ENCODE measurements at regions not wholly inside any gene's neighbourhood (a gene's known extent, or its start where the extent isn't known, plus 50 kb on each side); places are given as distances from the start of the nearest gene placed in this dataset.

DNA sequence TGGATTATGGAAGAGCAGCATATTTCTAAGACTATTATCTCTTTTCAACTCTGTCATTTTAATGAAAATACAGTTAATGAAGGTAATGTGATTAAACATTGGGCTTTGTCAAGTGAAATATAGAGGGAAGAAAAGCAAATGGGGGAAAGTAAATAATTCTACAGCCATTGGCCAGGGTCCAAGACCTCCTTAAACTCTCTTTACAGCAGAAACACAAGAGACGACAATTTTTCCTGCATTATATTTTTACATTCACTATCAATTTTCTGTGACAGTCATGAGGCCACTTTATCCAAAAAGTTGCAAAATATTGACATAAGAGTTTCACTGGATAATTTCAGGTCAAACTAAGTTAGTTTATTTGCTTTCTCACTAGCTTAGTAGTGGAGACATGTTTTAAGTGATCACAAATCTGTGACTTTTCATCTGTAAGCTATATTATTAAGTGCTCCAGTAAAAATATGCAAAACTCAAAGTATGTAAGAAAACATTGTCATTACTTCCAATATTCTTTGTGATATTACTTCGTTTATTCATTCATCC is 385.9 kb upstream of the DPH6 start:
- no peak overlapping the region for H3K4me3 ChIP-seq (ENCODE audit: low read depth, low read length)
- peaks cover 1% of the 10 kb centered on the region for H3K27me3 ChIP-seq (ENCODE audit: control insufficient read depth, insufficient read depth, low read length)
- DNase-seq (ENCODE audit: low read depth): no peak
- FAIRE-seq: no peak
- TF ChIP-seq, protein P1, sequence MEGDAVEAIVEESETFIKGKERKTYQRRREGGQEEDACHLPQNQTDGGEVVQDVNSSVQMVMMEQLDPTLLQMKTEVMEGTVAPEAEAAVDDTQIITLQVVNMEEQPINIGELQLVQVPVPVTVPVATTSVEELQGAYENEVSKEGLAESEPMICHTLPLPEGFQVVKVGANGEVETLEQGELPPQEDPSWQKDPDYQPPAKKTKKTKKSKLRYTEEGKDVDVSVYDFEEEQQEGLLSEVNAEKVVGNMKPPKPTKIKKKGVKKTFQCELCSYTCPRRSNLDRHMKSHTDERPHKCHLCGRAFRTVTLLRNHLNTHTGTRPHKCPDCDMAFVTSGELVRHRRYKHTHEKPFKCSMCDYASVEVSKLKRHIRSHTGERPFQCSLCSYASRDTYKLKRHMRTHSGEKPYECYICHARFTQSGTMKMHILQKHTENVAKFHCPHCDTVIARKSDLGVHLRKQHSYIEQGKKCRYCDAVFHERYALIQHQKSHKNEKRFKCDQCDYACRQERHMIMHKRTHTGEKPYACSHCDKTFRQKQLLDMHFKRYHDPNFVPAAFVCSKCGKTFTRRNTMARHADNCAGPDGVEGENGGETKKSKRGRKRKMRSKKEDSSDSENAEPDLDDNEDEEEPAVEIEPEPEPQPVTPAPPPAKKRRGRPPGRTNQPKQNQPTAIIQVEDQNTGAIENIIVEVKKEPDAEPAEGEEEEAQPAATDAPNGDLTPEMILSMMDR (IDR thresholded peaks at IDR 0.05; ENCODE audit: insufficient read depth, low read length, severe bottlenecking): no peak
- H3K36me3 ChIP-seq (ENCODE audit: control insufficient read depth, insufficient read depth, low read length): no peaks in the 10 kb centered on the region

DNA sequence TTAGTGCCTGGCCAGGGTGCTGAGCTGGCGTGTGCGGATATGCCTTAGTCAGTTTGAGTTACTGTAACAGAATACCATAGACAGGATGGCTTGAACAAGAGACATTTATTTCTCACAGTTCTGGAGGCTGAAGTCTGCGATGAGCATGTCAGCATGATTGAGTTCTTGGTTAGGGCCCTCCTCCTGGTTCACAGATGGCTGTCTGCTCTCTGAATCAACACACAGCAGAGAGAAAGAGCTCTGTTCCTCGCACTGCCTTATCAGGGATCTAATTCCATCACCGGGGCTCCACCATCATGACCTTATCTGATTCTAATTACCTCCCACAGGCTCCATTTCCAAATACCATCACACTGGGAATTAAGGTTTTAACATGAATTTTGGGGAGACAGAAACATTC is 386.6 kb upstream of the DPH6 start:
- no peaks in the 10 kb centered on the region for H3K36me3 ChIP-seq (ENCODE audit: control insufficient read depth, insufficient read depth, low read length)
- DNase-seq (ENCODE audit: low read depth) (no peak), FAIRE-seq (peak; percentile 43)
- H3K4me3 ChIP-seq (ENCODE audit: low read depth, low read length): no peak overlapping the region
- H3K27me3 ChIP-seq (ENCODE audit: control insufficient read depth, insufficient read depth, low read length): peaks cover 1% of the 10 kb centered on the region
- TF ChIP-seq, protein P1 (IDR thresholded peaks at IDR 0.05; ENCODE audit: insufficient read depth, low read length, severe bottlenecking): no peak

DNA sequence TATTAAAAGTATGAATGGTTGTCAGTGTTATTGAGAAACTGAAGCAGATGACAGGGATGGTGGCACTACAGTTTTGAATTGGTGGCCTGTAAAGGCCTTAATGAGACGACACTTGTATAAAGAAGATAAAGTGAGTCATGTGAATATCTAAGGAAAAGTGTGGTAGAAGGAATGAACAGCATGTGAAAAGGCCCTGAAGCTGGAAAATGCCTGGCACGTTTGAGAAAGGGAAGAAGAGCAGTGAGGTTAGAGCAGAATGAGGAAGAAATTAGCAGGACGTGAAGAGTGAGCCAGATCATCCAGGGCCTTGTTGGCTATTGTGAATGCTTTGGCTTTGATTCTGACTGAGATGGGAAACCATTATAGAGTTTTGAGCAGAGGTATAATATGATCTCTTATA is 387.6 kb upstream of the DPH6 start:
- DNase-seq (ENCODE audit: low read depth): no peak
- TF ChIP-seq, protein P1 (IDR thresholded peaks at IDR 0.05; ENCODE audit: insufficient read depth, low read length, severe bottlenecking): no peak
- H3K4me3 ChIP-seq (ENCODE audit: low read depth, low read length): no peak overlapping the region
- peaks cover 1% of the 10 kb centered on the region for H3K27me3 ChIP-seq (ENCODE audit: control insufficient read depth, insufficient read depth, low read length)
- FAIRE-seq: no peak
- H3K36me3 ChIP-seq (ENCODE audit: control insufficient read depth, insufficient read depth, low read length): no peaks in the 10 kb centered on the region

DNA sequence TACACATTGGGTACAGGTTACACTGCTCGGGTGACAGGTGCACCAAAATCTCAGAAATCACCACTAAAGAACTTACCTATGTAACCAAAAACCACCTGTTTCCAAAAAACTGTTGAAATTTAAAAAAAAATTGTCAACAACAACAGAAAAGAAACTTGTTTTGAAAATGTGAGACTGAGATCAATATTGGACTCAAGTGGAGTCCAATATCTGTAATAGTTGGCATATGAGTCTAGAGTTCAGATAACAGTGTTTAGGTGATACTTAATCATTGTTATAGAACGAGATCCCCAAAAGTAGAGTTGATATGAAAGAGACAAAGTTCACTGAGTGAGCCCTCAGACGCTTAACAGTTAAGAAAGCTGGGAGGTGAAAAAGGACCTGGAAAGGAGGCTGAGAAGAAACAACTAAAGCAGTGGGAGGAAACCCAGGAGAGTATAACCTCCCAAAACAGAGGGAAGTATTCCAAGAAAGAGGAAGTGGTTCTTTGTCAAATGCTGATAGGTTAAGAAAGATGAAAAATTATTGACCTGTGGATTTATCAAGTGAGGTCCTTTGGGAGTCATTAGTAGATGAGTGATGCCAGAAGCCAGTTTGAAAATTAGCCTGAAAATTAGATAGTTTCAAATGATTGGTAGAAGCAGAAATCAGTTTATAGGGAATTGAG is 388.6 kb upstream of the DPH6 start:
- TF ChIP-seq, protein P1 (IDR thresholded peaks at IDR 0.05; ENCODE audit: insufficient read depth, low read length, severe bottlenecking): no peak
- FAIRE-seq (no peak), DNase-seq (ENCODE audit: low read depth) (no peak)
- Histone ChIP-seq H3K27me3 (ENCODE audit: control insufficient read depth, insufficient read depth, low read length) (peaks cover 1% of the 10 kb centered on the region), H3K4me3 (ENCODE audit: low read depth, low read length) (no peak overlapping the region), H3K36me3 (ENCODE audit: control insufficient read depth, insufficient read depth, low read length) (no peaks in the 10 kb centered on the region)

DNA sequence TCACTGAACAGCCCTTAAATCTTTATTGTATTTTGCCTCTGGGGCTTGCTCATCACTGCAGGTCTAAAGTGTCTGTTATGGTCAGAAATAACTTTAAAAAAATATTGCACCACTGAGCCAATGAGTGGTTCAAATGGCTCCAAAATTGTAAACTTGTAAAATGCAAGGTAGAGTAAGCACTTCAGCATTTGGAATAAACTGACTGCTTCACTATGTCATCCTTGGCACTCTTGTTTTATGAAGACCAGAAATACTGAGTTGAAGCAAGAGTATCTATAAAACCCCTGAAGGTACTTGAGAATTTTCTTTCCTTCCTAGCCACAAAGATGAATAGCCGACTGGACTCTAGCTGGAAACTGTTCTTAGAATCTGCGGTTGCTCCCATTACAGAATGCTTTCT is 390.3 kb upstream of the DPH6 start:
- Histone ChIP-seq H3K4me3 (ENCODE audit: low read depth, low read length) (no peak overlapping the region), H3K27me3 (ENCODE audit: control insufficient read depth, insufficient read depth, low read length) (peaks cover 1% of the 10 kb centered on the region), H3K36me3 (ENCODE audit: control insufficient read depth, insufficient read depth, low read length) (no peaks in the 10 kb centered on the region)
- TF ChIP-seq, protein P1 (IDR thresholded peaks at IDR 0.05; ENCODE audit: insufficient read depth, low read length, severe bottlenecking): no peak
- DNase-seq (ENCODE audit: low read depth) (no peak), FAIRE-seq (no peak)

DNA sequence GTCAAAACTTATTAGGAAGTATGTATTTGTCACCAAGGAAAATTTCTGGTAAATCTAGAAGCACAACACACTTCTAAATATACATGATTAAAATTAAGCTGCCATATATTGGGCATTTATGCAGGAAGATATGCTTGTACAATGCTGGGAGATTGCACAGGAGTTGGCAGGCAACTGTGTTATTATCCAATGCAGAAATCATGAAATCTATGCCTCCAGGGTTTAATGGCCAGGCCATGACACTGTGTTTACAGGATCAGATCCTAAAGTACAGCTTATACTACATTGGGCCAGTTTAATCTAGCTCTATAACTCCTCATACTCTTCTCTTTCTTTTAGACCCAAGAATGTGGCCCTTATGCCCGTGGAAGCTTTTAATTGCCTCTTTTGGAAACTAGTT is 391.4 kb upstream of the DPH6 start:
- DNase-seq (ENCODE audit: low read depth): no peak
- TF ChIP-seq, protein P1 (IDR thresholded peaks at IDR 0.05; ENCODE audit: insufficient read depth, low read length, severe bottlenecking): no peak
- H3K27me3 ChIP-seq (ENCODE audit: control insufficient read depth, insufficient read depth, low read length): peaks cover 1% of the 10 kb centered on the region
- H3K36me3 ChIP-seq (ENCODE audit: control insufficient read depth, insufficient read depth, low read length): no peaks in the 10 kb centered on the region
- FAIRE-seq: no peak
- H3K4me3 ChIP-seq (ENCODE audit: low read depth, low read length): no peak overlapping the region
